Fibroblast of pulmonary artery (primary cell): ENCODE measurements at regions not wholly inside any gene's neighbourhood (a gene's known extent, or its start where the extent isn't known, plus 50 kb on each side); places are given as distances from the start of the nearest gene placed in this dataset.

Experiments used
- DNase-seq: peaks from one replicate; pipeline ENCODE4 v3.0.0-alpha.2; 2010; ENCODE audit warnings: low read depth
- H3K4me3 ChIP-seq: replicated peaks from 2 replicates; pipeline ENCODE4 v1.5.1; 2011; ENCODE audit warnings: low read depth, mild to moderate bottlenecking, control low read depth, low read length, moderate library complexity
- TF ChIP-seq, protein P1 (sequence below): IDR thresholded peaks from 2 replicates; pipeline ENCODE4 v1.5.1; 2011; ENCODE audit warnings: mild to moderate bottlenecking, control low read depth, low read length, inconsistent platforms; ENCODE audit errors: missing control alignments

DNA sequence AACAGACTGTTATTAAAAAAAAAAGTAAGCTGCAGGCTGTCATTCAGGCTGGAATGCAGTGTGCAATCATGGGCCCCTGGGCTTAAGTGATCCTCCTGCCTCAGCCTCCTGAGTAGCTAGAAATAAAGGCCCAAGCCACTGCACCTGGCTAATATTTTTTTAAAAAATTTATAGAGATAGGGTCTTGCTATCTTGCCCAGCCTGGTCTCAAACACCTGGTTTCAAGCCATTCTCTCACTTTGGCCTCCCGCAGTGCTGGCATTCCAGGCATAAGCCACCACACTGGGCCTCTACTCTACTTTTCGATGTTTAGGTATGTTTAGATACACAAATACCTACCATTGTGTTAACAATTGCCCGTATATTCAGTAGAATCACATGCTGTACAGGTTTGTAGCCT is 270.4 kb upstream of the PRKCQ start:
- H3K4me3 ChIP-seq = no peak overlapping the region
- TF ChIP-seq, protein P1, sequence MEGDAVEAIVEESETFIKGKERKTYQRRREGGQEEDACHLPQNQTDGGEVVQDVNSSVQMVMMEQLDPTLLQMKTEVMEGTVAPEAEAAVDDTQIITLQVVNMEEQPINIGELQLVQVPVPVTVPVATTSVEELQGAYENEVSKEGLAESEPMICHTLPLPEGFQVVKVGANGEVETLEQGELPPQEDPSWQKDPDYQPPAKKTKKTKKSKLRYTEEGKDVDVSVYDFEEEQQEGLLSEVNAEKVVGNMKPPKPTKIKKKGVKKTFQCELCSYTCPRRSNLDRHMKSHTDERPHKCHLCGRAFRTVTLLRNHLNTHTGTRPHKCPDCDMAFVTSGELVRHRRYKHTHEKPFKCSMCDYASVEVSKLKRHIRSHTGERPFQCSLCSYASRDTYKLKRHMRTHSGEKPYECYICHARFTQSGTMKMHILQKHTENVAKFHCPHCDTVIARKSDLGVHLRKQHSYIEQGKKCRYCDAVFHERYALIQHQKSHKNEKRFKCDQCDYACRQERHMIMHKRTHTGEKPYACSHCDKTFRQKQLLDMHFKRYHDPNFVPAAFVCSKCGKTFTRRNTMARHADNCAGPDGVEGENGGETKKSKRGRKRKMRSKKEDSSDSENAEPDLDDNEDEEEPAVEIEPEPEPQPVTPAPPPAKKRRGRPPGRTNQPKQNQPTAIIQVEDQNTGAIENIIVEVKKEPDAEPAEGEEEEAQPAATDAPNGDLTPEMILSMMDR = no peak
- no peak for DNase-seq

DNA sequence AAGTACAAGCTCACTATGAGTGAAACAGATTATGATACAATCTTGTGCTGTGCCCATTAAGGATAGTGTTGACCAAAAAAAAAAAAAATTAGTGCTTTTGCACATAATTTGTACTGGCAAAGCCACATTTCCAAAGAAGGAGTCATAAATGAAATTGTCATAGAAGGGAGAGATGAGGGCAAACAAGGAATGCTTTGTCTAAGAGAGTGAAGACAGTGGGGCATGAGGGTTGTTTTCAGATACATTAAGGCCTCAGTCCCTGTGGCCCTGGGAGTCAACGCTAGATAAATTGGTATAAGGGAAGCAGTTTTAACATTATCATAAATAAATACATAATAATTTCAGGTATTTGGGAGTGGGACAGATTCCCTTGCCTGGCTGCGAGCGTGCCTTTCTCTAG is 267.5 kb upstream of the PRKCQ start:
- TF ChIP-seq, protein P1 = no peak
- DNase-seq = no peak
- no peak overlapping the region for H3K4me3 ChIP-seq

DNA sequence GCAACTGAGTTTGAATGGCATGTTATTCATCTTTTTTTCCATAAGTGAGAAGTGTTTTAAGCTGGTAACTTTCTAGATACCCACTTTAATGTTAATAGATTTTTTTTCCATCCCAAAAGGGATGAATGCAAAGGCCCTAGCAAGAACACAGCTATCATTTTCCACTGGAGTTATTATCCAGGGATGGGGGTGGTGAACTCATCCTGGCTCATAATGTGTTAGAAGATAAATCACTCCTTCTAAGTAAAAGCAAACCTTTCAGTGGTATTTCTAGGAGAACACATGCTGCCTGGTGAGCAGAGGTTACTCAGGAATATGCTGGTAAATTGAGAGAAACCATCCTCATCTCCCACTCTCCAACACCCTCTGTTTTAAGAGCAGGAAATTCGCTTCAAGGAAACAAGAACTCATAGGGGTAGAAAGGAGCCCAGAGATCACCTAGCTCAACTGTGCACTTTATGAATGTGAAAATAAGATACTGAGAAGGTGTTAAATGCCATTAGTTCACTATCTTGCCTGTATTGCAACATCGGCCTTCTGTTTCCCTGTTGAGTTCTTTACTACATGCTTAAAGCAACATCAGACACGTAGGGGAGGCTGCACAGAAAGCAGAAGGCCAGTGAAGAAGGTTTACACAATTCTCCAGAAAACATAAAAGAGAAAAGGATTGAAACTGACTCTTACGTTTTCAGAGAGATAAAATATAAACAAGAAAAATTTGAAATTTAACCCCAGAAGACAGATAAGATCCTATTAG is 264.0 kb upstream of the PRKCQ start:
- no peak for DNase-seq
- H3K4me3 ChIP-seq = no peak overlapping the region
- TF ChIP-seq, protein P1 = no peak

DNA sequence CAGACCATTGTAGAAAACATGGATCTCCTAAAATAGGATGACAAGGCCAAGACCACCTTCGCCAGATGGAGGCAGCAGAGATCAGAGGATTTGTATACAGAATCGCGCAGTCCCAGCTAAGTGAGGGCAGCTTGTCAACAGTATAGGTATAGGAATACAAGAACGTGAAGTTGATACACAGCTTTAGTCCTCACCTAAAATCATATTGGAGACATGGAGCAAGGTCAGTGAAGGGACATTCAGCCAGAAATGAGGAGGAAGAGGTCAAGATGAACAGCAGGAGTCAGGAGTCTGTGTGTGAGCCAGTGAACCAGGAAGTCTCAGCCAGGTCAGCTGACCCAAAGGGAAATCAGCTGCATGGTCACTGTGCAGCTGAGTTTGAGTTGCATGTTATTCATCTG is 263.4 kb upstream of the PRKCQ start:
- no peak overlapping the region for H3K4me3 ChIP-seq
- peak; percentile 2 for DNase-seq
- TF ChIP-seq, protein P1 = no peak

DNA sequence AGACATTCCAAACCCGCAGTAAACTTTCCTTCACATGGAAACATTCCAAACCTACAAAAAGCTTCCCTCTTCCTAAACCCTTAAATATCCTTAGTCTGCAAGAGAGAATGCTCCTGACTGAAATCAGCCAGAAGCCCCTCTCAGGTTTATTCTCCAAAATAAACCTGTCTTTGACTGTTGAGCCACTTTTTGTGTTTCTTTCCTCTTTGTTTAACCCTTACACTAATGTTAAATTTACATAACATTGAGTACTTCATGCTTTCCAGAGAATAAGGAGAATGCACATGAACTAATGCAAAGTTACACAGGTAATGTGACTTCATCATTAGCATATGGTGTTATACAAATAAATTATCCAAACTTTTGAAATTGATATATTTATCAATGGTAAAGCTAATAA is 262.6 kb upstream of the PRKCQ start:
- H3K4me3 ChIP-seq = no peak overlapping the region
- no peak for DNase-seq
- TF ChIP-seq, protein P1 = no peak

DNA sequence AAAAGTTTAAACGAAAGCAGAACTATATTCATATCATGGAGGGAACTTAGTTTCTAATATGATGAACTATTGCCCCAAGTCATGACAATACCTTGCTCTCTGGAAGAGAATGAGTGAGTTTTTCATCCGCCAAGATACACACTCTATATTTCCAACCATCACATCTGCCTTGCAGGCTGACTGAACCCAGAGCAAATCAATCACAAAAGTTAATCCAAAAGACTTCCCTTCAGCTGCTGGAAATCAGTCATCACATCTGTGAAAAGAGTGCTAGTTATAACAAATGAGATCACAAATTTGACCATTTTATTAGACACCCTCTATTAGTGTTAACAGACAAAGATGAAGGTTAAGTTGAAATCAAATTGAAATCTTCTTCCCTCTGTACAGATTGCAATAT is 261.7 kb upstream of the PRKCQ start:
- TF ChIP-seq, protein P1 = no peak
- DNase-seq = no peak
- no peak overlapping the region for H3K4me3 ChIP-seq

DNA sequence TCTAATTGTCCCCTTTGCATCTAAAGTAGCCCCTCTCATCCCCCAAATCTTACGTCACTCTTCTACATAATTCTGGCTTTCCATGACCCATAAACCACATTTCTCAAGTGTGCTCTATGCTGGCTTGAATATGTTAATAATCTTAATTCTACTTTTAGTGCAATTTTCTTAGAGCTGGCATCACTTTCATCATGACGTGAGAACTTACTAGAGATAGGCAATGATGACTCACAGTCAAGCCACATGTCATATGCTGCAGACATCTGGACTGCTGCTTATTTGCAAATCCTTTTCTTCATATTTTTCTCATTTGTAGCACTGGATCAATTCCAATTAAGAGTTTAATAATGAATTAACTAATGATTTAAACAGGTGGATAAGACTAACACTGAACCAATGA is 260.7 kb upstream of the PRKCQ start:
- H3K4me3 ChIP-seq = no peak overlapping the region
- TF ChIP-seq, protein P1 = no peak
- DNase-seq = peak; percentile 50
